Retina (tissue), 1 donor: ENCODE measurements at regions not wholly inside any gene's neighbourhood (a gene's known extent, or its start where the extent isn't known, plus 50 kb on each side); places are given as distances from the start of the nearest gene placed in this dataset.
"Not testable (repeated sequence)": the region's sequence is repeated elsewhere in the genome, so short reads cannot be mapped to it uniquely, and the experiment has no call there.

Experiments used
- DNase-seq: peaks from one replicate; pipeline ENCODE4 v3.0.0-alpha.2; 2016

DNA sequence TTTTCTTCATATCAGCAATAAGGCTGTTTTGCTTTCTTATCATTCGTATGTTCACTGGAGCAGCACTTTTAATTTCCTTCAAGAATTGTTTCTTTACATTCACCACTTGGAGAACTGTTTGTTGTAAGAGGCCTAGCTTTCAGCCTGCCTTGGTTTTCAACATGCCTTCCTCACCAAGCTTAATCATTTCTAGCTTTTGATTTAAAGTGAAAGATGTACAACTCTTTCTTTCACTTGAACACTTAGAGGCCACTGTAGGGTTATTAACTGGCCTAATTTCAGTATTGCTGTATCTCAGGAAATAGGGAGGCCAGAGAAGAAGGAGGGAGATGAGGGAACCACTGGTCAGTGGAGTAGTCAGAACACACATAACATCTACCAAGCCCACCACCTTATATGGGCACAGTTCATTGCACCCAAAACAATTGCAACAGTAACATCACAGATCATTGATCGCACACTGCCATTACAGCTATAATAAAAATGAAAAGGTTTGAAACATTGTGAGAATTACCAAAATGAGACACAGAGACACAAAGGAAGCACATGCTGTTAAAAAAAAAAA lies 181.4 kb upstream of the TUBA3C start:
- DNase-seq: no peak

DNA sequence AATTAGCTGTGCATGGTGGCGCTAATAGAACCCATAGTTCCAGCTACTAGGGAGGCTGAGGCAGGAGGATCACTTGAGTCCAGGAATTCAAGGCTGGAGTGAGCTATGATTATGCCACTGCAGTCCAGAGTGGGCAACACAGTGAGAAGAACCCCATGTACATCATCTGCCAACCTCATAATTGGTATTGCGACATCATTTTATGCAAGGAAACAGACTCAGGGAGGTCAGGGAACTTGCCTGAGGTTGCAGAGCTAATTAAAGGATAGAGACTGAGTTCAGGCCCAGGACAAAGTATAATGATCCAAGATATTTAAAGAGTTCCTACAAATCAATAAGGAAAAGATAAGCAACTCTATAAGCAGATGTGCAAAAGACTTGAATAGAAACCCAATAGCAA lies 178.1 kb upstream of the TUBA3C start:
- not testable (repeated sequence) for DNase-seq

DNA sequence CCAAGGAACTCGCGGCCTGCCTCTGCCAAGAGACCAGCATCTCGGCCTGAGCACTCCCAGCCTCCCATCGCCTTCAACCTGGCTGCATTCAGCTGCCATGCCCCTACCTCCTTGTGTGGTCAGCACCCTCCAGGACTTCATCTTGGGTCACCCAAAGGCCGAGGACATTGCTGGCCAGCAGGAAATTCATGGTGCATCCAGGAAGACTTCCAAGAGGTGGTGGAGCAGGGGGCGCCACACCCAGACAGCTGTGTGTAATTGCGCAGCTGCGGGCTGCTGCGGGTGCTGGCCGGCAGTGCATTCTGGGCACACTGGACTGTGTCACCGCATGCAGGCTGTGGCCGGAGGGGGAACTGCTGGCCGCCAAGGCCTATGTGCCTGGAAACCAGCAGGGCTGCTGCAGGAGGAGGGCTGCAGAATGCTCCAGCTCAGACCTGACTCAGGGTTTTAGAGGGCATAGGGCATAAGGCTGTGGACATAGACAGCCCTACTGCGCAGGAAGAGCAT lies 164.3 kb upstream of the TUBA3C start:
- DNase-seq: no peak

DNA sequence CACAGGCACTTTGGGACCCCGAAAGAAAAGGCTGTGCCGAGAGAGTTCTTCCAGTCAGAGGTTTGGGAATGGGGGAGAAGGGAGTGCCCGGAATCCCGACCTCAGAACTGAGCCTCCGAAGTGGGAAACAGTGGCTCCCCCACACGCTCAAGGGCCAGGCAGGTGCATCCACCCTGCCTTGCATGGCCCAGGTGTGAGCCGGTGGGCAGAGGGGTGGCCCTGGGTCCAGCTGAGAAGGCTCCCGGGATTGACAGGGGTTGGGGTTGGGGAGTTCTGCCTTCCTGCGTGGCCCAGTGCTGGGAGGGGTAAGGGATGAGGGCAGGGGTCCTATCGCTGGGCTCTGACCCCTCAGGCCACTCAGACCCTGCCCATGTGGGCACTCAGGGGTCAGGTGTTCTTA lies 163.5 kb upstream of the TUBA3C start:
- DNase-seq: no peak

DNA sequence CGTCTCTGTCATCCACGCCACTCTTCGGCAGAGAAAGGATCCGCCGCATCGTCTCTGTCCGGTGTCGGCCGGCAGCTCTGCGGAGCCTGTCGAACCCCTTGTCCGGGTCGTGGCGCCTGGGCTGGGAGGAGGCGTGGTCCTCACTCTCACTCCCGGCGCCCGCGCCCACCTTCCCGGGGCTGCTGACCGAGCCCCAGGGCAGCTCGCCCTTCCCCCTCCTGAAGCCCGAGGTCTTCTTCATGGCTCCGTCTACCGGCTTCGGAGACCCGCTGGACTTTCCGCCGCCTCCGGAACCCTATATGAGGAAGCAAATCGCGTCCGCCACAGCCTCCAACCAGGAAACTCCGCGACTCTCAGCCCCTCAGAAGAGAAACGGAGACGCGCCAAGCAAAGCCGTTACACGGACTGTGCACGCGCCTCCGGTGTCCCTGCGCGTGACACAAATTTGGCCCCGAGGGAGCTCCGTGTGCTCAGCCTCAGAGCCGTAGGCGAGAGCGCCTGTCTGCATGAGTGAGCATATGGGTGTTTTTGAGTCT lies 163.0 kb upstream of the TUBA3C start:
- DNase-seq: peak; percentile 28

DNA sequence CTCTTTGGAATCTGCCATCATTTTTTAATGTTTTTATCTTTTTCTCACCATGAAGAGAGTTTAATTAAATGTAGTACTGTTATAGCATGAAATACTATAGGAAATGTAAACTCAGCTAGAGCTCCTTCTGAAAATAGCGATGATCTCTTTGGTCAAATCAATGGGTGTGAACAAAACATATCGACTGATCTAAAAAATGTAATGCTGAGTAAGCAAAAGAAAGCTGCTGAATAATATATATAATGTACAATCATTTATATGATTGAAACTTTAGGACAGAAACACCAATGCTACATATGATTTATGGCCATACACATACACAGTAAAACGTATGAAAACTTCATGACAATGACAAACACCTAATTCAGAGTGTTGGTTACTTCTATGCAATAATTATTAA lies 150.8 kb upstream of the TUBA3C start:
- DNase-seq: no peak

DNA sequence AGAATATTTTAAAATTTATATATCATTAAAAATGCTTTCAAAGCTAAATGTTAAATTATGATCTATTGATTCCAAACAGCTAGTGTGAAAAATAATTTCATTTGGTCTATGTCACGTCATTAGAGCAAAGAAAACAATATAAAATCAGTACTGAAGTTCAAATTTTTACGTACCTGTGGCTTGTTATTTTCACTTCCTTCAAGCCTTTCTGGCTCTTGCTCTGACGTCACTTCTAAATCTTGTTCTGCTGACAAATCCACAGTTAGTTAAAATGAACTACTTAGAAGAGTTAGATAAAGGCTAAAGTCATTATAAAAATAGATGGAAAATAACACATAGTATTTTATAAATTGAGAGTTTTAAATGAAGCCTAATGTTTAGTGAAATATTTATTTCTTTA lies 147.7 kb upstream of the TUBA3C start:
- no peak for DNase-seq

DNA sequence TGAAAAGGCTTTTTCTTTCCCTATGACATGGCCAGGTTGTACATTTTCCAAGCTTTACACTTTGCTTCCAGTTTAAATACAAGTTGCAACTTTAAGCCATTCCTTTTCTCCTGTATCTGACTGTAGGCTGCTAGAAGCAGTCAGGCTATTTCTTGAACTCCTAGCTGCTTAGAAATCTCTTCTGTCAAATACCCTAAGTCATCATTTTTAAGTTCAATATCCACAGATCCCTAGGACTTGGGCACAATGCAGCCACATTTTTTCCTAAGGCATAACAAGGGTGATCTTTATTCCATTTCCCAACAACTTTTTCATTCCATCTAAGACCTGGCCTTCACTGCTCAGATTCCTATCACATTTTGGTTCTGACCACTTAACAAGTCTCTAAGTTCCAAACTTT lies 142.7 kb upstream of the TUBA3C start:
- no peak for DNase-seq

DNA sequence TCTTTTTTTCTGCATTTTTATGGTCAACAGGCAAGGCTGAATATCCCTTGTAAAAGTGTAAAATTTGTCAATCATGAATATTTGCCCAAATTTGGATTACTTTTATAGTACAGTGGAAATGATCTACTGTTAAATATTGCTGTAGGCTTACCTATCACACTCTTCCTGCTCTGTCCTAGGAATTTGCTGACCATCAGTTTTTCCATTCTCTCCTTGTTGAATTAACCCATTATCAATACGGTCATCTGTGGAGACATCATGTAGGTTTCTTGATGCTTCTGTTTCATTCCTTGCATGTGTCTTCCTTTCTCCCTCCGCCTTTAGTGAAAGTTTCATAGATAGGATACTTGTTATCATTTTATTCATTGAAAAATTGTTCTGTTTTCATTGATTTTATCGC lies 139.6 kb upstream of the TUBA3C start:
- DNase-seq: no peak

DNA sequence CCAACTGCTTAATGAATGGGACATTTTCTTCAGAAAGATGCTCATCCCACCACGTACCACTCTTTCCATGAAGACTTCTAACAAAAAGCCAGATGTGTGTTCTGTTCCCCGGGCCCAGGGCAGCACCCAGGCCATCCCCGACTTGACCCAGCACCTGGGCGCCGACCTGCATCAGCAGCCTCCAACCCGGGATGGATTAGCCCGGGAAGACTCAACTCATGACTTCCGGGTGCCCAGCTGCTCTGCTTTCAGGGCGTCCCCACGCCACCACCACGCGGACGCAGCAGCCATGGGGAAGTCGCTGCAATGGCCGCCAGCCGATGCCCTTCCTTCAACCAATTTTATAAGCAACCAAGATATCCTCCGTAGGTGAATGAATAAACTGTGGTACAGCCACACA lies 123.8 kb upstream of the TUBA3C start:
- no peak for DNase-seq

DNA sequence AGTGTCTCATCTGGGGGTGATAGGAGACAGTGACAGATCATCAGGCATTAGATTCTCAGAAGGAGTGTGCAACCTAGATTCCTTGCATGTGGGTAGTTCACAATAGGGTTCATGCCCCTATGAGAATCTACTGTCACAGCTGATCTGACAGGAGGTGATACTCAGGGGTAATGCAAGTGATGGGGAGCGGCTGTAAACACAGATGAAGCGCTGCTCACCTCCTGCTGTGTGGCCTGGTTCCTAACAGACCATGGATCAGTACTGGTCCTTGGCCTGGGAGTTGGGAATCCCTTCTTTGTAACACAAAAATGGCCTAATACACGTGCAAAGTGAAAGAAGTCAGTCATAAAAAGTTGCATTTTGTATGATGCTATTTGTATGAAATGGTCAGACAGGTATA lies 107.6 kb upstream of the TUBA3C start:
- no peak for DNase-seq

DNA sequence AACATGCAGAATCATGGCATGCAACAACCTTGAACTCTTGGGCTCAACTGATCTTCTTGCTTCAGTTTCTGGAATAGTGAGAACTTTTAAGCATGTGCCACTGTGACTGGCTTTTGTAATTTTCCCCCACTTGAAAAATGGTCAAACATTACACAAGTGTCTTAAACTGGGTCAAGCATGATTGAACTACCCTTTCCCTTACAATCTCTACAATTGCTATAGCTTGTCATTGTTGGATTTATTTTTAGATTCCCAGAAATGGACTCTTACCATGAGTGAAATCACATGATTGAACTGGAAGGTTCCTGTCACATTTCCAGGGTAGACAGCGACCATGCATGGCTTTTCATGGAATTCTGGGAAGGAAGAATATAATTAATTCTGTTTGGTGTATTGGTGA lies 102.2 kb upstream of the TUBA3C start:
- DNase-seq: no peak

DNA sequence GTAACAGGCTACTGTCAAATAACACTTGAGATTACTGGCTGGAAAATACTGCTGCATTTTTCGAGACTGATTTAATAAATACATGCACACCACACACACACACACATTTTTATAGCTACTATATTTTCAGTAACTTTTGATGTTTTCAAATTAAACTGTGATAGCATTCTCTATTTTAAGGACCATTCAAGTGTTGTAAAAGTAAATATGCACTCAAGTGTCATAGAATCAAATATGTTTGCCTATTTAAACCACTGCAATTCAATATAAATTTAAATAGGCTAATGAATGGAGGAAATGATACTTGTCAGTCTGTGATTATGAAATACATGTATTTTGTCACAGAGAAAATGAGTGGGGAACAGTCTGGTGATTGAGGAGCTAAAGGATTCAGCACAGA lies 86.7 kb upstream of the TUBA3C start:
- DNase-seq: no peak

DNA sequence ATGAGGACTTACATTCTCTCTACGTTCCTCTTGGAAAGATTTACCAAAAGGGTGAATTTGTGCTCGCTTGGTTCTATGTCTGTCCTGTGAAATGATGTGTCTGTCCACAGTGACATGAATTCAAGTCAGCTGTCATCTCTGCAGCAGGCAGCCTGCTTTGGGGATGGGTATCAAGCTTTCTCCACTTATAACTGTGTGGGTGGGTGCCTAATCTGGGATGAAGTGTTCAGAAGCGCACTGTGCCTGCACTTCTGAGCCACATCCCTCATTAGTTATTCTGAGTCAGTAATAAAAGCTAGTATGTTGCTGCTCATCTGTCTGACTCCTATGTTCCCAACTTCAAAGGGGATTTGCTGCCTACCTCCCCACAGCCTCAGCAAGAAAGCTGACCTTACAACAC lies 86.1 kb upstream of the TUBA3C start:
- no peak for DNase-seq

DNA sequence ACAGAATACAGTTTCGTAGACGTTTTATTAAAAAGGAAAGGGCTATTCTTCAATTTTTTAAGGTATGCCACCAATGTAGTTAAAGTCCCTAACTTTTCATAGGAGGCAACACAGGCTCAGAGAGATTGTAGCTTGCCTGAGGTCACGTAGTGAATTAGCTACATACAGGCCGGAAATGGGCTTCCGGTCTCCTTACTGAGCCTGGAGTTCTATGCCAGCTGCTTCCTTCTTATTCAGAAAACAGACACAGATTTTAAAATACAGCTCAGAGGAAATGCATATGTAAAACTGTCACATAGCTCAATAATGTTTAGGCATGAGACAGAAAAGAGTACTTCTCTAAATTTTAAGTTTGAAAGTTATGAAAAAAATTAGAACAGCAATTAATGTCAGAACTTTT lies 85.4 kb upstream of the TUBA3C start:
- no peak for DNase-seq

DNA sequence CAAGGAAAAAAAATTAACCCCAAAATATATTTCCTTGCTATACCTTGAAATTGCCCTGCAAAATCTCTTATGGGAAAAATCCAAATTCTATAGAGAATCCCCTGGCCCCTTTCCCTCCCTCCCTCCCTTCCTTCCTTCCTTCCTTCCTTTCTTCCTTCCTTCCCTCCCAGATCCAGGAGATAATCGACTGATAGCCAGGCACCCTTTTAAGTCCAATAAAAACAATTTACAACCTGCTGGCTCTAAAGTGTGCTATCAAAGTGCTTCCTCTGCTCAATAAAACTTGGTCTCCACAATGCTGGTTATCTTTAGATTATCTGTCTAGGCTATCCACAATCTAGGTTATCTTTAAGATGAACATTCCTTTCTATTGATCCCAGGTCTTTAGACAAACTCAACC lies 83.1 kb upstream of the TUBA3C start:
- DNase-seq: no peak

DNA sequence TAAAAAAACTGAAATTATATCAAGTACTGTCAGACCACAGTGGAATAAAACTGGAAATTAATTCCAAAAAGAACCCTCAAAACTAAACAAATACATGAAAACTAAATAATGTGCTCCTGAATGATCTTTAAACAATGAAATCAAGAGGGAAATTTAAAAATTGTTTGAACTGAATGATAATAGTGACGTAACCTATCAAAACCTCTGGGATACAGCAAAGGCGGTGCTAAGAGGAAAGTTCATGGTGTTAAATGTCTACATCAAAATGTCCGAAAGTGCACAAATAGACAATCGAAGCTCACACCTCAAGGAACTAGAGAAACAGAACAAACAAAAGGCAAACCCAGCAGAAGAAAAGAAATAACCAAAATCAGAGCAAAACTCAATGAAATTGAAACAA lies 70.8 kb upstream of the TUBA3C start:
- DNase-seq: no peak

DNA sequence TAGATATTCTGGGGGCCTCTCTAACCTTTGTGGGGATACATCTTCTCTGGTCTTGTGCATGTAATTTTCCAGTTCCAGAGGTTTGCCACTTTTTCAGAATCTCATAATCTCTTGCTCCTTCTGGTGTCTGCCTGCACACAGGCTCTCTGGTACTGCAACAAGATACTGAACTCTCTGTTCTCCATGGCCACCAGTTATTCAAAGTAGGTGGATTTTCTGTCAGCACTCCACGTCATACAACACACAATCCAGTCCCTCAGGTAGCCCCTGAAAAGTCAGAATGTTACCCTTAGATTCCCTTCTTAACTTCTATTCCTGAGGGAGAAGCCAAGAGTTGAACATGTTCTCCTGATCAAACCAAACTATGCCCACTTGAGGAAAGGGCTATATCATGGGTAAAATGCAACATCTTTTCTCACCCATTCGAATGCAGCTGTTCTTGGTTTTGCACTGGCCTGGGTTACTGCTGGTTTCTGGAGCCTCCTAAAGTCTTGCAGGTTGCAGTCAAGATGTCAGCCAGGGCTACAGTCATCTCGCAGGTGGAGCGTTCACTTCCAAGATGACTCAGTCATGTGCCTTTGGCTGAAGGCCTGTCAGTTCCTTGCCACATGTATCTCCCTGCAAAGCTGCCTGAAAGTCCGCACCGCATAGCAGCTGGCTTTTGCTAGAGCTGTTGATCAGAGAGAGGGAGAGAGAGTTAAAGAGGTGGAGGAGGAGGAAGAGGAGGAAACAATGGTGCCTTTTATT lies 57.7 kb upstream of the TUBA3C start:
- DNase-seq: no peak
